Activated naive CD8-positive, alpha-beta T cell treated with anti-CD3 and anti-CD28 coated beads, Interleukin-2, amount 50 U/mL, for 16 hours (primary cell): ENCODE measurements at regions not wholly inside any gene's neighbourhood (a gene's known extent, or its start where the extent isn't known, plus 50 kb on each side); places are given as distances from the start of the nearest gene placed in this dataset.

ENCODE experiments used
- DNase-seq: peaks from one replicate; pipeline ENCODE4 v3.0.0-alpha.2; 2020; ENCODE audit warnings: low read depth, low spot score

DNA sequence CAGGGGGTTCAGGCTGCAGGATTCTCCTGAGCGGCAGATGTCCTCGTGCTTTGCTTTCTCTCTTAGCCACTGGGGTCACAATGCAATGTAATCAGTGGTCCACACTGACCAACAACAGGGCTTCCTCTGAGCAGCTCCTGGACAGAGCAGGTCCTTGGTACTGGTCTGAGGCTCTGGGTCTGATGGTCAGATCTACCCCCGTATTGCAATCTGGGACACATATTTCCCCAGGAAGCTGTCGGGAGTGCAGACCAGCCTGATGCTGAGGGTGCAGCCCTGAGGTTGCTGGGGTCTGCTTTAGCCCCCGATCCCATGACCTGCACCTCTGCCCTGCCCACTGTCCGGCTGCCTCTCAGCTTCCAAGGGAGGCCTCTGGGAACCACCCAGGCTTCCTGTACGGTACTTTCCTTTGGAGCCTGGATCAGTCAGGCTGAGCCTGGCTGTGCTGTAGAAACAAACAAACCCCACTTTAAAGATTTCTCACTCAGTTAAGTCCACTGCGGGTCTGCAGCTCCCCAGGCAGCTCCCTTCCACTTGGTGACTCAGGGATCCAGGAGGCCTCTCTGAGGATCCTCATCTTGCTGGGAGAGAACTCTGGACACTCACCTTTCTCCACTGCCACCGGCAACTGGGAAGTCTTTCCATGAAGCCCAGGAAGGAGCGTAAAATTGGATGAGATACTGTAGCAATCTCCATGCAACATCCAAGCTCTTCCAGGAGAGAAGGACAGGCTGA lies 1046.6 kb downstream of the TBC1D22A start:
- DNase-seq: no peak

DNA sequence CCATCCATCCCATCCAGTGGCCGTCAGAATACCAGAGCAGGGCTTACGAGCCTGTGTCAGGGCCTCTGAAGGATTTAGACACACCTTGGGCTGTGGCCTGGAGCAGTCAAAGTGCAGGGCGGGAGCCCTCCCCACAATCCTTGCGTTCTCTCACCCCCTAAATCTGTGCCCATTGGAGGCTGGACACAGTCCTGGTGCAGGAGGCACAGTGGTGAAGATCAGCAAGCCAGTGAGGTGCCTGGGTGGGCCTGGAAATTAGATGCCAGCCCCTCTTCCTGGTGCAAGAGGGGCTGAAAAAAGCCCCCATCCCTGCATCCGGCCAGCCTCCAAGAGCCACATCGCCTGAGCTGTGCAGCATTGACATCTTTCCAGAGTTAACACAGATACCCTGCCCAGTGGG lies 1045.8 kb downstream of the TBC1D22A start:
- no peak for DNase-seq

DNA sequence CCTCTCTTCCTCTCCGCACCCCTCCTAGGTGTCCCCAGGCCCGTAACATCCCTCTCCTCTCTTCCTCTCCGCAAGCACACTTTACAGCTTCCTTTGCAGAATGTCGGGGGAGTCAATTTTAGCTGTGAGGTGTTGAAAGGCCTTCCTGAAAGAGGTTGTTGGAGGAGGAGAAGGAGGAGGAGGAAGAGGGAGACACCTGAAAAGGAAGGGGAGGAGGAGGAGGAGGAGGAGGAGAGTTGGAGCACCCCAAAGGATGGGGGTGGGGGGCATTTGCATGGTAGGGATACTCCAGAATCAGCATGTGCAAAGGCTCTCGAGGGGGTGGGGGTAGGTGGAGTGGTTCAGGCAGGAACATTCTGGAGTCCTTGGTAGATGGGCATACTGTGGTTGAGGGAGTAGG lies 1045.1 kb downstream of the TBC1D22A start:
- DNase-seq: no peak

DNA sequence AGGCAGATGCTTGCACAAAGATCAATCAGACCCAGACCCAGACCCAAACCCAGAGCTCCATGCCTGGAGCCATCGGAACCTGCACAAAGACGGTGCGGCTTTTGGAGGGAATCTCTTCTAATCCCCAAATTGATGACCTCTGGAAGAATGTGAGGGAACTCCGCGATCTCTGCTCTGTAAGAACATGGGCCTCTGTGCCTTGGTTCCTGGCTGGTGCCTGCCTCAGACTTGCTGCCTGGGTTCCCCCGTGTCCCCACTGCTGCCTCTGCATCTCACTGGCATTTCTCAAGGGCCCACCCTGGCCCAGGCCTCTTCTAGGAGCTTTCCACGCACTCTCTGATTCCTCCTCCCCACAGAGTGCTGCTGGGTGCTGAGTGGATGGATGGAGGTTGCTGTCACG lies 1044.4 kb downstream of the TBC1D22A start:
- DNase-seq: no peak

DNA sequence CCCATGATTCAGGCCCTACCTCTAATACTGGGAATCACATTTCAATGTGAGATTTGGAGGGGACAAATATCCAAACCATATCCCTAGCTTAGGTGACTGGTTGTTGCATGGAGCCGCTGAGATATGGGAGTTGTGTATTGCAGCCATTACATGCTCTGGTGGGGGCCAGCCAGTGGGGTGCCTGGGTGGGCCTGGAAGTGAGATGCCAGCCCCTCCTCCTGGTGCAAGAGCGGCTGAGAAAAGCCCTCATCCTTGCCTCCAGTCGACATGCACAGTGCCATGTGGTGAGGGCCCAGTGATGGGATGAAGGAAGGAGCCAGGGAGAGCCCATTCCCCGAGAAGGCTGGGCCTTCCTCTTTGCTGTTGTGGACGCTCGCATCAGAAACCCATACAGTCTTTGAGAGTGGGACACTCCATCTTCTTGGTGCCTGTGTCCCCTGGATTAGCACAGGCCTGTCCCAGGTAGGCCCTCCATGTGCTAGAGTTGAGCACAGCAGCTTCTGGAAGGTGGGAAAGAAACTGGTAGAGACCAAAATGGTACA lies 1043.0 kb downstream of the TBC1D22A start:
- DNase-seq: no peak

DNA sequence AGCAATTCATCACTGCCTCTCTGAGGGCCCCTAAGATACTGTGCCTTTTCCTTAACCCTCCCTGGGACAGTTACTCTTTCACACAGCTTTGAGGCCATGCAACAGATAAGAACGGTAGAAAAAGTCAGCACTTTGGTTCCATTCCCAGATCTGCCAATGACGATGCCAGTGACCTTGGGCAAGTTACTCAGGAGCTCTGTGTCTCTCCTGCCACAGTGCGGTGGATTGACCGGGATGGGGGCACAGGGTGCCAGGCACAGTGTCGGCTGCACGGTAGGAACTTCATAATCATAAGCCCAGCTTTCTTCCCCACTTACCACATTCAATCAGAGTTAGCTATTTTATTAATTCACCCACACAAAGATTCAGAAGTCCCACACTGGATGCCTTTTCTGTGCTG lies 1041.8 kb downstream of the TBC1D22A start:
- no peak for DNase-seq

DNA sequence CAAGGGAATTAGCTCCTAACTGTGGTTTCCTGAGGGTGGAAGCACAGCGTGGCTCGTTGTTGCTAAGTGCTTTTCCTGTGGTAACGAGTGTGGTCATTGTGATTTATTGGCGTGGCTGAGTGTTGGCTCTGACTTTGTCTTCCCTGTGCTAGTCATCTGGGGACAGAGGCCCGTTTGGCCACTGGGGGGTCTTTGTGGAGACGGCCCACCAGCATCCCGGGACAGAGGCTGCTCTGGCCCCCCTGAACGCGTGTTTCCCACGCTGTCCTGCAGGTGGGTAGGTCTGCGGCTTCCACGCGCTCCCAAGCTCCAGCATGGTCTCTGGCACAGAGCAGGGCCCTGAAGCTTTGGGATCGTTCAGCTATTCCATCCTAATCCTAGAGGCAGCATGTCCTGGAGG lies 1040.0 kb downstream of the TBC1D22A start:
- no peak for DNase-seq

DNA sequence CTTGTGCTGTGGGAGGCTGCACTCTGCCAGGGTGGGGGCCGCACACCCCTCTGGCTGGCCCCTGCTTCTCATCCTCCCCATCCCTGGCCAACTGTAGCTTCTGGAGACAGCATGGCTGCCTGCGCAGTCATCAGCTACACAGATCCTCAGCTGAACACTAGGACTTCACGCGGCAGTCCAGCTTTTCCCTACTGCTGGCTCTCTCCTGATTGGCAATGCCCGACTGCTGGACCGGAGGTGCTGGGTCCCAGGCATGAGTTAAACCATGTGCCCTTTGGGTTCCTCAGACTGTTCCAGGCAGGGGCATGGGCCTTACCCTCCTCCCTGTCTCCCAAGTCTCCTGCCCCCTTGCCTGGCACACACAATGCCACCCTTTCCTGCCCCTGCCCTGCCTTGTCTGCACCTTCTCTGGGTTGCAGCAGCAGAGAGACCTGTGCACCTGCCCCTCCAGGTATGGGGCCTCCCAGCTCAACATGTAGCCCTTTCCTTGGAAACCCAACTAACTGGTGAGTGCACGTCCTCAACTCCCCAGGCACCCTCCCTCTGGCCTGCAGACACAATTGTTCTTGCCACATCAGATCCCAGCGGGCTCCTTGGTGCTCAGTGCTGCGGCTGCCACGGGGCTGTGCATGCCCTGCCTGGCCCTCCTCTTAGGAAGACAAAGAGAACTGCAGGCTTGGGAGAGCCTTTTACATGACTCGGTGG lies 1039.2 kb downstream of the TBC1D22A start:
- DNase-seq: no peak

DNA sequence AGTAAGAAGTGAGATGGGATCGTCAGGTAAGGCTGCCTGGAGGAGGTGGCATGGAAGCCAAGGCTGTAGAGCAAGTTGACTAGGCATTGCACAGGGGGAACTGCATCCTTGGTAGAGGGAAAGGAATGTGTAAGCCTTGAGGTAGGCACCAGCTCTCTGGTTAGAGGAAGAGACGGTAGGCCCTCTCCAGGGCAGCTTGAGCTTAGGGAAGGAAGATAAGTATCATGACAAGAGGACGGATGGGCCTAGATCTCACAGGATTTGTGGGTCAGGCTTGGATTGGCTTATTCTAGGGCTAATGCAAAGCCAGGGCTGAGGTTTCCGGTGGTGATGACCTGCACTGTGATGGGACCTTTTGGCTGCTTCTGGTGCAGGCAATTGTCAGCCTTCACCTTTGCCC lies 1035.8 kb downstream of the TBC1D22A start:
- no peak for DNase-seq

DNA sequence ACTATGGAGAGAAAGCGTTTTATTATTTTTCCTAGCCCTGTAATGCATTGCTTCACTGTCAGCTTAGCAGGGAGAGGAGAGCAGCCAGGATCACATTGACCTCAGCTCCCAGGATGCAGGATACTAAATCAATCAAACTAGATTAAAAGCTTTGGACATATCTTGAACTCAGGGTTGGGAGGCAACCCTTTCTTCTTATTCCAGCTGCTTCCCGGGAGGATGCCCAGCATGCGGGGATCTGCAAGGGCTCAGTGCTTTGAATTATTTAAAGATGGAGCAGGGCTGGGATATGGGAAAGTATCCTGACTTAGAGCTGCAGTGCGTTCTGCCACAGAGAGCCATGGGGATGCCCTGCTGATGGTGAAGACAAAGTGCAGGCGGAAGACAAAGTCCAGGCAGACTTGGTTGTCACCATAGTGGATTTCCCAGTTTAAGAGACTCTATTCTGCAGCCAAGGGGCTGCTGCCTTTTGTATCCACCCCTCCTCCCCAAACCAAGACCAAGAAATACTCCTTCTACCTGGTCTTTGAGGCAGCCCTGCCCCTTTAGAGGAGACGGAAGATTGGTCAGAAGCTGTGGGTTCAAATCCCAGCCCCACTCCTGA lies 1035.0 kb downstream of the TBC1D22A start:
- DNase-seq: no peak

DNA sequence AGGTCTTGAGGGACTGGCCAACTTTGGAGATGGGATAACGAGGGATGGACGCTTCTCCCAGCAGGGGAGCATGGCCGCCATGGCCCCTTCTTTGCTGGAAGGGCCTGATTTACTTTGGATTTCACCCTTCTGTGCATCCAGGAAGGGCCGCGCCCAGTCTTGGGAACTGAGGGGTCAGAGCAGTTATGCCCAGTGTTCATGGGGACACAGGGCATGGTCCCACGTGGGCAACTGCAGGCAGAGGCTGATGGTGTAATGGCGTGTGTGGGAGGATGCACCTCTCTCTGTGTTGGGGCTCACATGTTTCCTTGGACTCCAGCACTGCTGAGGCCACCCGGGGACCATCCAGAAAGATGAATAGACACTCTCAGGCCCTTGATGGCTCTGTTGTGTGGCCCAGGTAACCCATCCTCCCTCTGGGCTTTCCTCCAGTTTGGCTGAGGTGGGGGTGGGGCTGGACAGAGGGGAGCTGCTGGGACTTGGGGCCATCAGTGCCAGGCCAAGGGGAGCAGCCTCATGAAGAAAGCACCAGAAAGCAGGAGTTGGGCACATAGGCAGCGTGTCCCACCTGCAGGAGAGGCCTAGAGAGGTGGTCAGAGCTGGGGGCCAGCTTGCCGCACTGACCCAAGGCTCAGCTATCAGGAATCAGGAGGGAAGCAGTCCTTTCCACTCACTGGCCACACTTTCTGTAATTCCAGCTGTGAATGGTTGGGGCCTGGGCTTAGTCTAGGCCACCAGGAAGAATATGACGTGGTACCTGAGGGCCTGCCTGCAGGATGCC lies 1033.9 kb downstream of the TBC1D22A start:
- DNase-seq: no peak

DNA sequence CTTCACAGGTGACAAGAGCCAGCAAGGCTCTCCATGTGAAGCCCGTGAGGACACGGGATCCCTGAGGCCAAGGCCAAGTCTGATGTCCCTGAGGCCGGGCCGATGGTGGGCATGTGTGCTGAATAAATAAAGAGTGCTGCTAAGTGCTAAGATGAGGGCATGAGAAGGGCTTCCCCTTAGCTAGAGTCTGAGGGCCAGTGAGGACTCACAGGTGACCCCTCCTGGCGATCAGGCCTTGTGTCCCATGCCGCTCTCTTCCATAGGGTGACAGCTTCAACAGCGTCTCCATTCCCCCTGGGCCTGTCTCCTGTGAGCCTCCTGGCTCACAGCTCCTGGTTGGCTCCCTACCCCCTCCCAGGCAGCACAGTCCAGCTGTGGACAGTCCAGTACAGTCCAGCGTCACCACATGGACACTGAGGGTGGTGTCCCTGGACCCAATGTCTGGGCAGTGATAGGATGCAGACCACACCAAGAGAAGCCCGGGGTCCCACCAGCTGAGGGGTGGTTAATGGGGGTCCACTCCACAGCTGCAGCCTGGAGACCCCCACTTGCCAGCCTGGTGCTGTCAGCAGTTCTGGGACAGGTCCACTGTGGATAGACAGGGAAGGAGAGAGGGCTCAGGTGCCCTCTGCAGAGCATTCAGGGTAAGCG lies 1033.2 kb downstream of the TBC1D22A start:
- DNase-seq: no peak

DNA sequence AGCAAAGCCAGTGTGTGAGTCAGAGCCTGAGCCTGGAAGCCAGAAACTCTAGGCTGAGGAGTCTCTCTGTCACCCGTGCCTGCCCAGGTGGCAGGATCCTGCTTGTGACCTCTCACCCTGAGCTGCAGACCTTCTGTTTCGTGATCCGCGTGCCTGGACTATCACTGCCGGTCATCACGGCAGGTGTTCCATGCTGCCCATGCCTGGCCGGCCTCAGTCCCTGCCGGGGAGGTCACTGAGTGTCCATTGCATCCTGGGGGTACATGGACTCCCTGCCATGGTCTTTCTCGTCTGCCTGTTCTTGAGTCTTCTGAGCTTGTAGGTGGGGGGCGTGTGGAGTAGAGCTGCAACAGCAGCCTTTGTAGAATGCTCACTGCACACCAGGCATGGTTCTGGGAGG lies 1032.4 kb downstream of the TBC1D22A start:
- DNase-seq: no peak

DNA sequence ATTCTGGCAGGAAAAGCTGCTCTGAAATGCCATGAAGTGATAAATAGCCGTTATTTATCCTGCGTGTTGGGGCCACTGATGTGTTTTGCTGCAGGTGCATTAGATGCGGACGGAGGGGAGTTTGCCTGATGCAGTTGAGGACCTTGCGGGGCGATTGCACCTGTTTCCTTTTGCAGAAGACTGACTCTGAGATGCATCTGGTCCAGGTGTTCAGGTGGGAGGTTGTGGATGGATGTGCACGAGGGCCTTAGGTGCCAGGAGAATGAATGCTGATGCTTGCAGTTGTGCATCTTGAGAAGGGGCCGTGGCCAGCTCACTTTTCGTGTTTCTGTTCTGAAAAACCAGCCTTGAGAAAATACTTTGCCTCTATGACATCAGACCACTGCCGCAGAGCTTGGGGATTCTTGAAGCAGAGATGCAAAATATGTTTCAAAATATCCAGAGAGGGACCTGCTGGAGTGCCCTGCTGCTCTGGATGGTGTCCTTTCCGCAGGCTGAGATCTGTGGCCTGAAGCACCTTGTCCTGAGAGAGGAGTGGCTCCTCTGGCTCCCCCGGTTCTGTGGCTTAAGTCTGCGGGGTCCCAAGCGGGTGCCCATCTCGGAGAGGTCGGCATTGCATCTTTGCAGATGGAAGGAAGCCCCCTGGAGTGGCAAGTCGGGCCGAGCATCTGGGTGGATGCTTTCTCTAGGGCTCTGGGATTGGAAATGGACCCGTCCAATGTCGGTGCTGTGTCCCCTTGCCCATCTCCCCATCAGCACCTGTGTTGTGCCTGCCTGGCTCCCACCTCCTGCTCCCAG lies 1031.1 kb downstream of the TBC1D22A start:
- DNase-seq: no peak

DNA sequence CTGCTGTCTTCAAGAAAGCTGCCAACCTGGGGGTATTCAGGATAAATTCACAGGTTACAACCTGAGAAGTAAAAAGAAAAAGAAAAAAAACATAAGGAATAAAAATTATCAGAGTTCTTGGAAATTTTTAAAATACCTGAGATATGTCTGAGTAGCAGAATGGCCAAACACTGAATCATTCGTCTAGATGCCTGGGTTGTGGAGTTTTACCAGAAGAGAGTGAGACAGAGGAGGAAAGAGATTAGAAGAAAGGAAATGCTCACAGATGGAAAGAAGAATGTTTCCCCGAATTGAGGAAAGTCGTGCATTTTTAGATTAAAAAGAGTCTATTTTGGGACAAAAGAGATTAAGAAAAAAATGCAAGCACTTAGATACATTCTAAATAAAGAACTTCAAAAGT lies 1026.7 kb downstream of the TBC1D22A start:
- no peak for DNase-seq

DNA sequence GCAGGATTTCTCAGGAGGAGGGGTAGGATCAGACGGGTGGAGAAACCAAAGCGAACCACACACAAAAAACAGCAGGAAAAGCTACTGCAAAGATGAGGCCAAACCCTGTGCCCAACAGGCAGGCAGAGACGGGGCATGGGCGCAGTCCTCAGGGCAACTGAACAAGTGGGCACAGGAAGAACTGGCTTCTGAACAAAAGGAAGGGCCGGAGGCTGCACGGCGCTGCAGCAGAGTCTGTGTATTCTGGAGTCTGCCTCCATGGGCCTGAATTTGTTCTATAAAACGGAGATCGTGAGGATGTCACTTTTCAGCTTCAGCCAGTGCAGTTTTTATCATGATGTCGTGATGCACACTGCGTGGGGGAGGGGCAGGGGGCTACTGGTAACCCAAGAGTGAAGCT lies 1026.0 kb downstream of the TBC1D22A start:
- no peak for DNase-seq

DNA sequence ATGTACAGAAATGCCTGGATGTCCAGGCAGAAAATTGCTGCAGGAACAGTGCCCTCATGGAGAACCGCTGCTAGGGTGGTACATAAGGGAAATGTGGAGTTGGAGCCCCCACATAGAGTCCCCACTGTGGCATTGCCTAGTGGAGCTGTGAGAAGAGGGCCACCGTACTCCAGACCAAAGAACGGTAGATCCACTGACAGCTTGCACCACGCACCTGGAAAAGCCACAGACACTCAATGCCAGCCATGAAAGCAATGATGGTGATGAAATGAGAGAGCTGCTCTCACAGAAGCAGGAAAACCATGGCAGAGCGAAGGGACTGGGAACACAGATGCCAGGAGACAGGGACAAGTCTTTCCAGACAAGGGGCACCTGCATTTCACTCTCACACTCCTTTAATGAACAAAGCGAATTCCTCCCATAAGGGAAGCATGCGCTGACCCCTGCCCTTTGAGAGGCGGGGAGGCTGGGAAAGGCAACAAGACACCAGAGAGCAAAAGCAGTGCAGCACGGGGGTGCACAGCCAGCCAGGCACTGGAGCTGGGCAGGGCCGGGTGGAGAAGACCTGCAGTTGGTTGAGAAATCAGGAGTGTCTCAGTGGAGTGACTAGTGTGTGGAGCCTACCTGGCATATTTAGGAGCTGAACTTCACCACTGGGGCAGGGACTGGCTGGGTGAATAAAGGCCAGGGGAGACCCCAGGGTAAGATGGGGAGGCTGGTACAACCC lies 1025.2 kb downstream of the TBC1D22A start:
- no peak for DNase-seq

DNA sequence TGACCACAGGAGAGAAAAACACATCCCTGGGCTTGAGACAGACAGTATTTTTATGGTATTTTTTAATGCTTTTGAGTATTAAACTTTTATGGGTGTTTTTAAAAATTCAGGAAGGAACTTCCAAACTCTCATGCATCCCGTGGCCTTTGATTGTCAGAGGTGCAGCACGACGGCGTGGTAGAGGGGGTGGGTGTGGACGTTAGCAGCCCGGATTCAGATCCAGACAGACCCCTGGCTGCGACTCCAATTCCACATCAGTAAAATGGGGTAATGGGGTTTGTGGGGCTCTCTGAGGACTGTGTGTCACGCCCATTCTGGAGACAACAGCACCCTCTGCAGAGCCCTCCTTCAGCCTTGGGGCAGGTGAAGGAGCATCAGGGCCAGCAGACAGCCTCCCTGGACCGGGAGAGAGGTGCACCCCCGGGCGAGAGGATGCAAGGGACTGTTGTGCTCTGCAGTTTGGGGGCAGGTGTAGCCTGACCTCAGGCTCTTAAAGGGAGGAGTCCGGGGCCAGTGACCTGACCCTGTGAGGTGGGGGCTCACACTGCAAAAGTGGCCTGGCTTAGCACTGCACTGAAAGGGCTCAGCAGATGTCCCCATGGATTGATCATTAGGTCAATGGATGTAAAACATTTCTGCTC lies 1024.3 kb downstream of the TBC1D22A start:
- no peak for DNase-seq

DNA sequence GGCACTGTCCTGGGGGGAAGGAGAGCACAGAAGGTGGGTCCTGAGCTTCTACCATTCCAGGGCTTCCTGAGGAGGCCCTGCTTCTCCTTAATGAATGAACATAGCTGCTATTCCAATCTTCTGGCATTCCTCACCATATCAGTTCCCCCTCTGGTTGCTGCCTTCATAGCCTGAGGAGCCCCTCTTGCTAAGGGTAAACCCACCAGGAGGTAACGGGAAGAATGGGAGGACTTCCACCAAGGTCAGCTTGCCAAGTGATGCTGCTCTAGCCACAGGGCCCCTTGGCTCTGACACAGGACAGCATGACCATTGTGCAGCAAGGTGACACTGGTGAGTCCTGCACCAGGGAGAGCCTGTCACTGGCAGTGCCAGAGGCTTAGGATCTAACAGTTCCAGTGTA lies 1022.5 kb downstream of the TBC1D22A start:
- no peak for DNase-seq
